HG03097 (cell line): ENCODE measurements at regions not wholly inside any gene's neighbourhood (a gene's known extent, or its start where the extent isn't known, plus 50 kb on each side); places are given as distances from the start of the nearest gene placed in this dataset.

Source experiments
- ATAC-seq: cut with Tn5 transposase; IDR thresholded peaks from one replicate; pipeline ENCODE4 v1.9.1; 2021; ENCODE audit not compliant: unreplicated experiment, low FRiP score

GRCh38 chr13:30034458-30034795, 184.0 kb upstream of the UBL3 start:
- no peak for ATAC-seq

DNA sequence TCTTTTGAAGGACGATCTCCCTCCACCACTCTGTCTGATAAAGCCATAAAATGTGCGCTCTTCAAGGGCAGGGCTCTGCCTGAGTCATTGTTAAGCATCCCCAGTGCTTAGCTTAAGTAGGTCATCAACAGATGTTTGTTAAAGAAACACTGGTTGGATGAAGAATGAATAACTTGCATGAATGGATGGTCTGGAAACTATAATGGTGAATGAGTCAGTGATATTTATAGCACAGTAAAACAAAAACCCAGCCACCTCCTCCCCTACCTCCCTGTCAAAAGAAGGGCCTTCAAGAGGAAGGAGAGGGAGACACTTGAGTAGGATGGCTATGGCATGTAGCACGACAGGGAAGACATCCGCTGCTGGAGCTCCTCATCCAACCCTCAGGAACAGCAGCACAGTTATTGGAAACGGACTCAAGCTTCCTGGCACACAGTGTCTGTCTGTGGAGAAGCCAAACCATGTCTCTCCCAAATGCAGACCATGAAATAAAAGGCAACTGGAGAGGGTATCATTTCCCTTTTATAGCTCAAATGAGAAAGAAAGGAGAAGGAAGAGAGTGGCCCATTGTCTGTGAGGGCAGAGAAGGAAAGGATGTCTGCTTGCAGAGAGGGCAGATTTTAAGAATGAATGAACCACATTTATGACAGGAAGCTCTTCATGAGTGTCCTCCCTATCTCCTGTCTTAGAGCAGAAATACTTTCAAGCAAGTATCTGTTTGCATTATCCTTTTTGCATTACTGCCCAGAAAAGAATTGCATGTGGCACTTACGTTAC, 183.5 kb upstream of the UBL3 start:
- ATAC-seq, result no peak

- no peak for ATAC-seq
Observed at GRCh38 chr13:30032263-30032662, 181.8 kb upstream of the UBL3 start.

GRCh38 chr13:30031488-30031887, 181.1 kb upstream of the UBL3 start:
- no peak for ATAC-seq

GRCh38 chr13:30030141-30030750, 179.8 kb upstream of the UBL3 start:
- no peak for ATAC-seq

DNA sequence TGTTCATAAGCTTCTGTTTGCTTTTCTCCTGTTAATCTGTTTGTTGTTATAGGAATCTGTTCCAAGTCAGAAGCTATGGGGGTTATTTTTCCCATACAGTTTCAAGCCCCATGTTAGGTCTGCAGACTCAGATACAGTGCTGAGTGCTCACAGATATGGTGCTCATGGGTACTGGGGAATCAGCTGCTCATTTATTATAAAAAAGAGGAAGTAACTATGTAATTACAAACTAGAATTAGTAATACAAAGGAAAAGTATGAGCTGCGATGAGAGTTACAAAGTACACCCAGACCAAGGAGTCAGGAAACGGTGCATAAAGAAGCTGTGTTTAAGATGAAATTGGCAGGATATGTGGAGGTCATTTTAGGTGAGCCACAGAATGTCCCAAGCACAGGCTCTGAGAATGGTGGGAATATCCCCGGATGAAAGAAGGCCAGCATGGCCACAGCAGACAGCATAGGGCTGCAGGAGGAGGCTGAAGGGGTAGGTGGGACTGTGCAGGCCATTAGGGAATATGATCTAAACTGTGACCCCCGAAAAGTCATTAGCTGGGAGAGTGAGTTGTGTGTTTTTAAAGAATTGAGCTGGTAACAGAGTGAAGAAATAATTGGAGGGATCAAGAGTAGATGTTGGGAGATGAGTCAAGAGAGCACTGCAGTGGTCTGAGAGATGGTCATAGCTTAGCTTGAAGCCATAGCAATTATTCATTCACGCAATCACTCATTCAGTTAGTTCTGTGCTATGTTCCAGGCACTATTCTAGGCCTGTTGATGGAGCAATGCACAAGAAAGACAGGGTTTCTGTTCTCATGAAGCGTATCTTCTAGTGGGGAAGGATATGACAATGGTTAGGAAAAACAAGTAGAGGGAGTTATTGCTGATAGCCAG, 177.4 kb upstream of the UBL3 start:
- no peak for ATAC-seq

- ATAC-seq, result no peak
Observed at GRCh38 chr13:30026909-30027308, 176.5 kb upstream of the UBL3 start.

DNA sequence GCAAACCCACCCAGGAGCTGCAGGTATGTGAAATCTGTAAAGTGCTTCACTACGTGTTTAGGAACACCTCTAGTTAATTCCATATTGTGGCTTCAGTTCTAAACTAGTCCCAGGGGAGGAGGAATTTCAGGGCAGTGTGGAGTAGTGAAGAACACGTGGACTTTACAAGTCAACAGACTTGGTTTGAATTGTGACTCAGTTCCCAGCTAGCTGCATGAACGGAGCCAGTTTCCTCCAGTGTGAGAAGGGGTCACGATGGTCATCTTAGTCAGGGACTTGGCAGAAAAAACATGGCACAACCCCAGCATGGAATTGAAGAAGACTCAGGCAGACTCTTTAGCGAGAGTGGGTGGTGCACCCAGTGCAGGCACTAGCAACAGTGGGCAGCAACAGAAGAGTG, 175.7 kb upstream of the UBL3 start:
- no peak for ATAC-seq

DNA sequence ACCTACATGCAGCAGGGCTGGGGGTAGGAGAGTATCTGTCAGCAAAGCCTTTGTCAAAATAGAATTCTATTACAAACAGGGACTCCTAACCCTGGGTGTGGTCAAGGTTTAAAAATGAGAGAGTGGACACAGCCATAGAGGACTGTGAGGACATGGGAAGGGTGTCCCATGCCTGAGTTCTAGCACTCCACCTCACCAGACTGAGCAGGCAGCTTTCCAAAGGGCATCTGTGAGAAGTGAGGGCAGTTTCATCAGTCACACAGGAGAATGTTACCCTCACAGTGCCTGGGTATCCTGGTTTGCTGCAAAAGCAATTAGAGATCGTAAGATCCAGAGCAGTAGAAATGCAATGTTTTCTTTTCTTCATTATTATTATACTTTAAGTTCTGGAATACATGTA, 174.9 kb upstream of the UBL3 start:
- ATAC-seq, result no peak

GRCh38 chr13:30024125-30024865, 173.9 kb upstream of the UBL3 start:
- ATAC-seq, result no peak

DNA sequence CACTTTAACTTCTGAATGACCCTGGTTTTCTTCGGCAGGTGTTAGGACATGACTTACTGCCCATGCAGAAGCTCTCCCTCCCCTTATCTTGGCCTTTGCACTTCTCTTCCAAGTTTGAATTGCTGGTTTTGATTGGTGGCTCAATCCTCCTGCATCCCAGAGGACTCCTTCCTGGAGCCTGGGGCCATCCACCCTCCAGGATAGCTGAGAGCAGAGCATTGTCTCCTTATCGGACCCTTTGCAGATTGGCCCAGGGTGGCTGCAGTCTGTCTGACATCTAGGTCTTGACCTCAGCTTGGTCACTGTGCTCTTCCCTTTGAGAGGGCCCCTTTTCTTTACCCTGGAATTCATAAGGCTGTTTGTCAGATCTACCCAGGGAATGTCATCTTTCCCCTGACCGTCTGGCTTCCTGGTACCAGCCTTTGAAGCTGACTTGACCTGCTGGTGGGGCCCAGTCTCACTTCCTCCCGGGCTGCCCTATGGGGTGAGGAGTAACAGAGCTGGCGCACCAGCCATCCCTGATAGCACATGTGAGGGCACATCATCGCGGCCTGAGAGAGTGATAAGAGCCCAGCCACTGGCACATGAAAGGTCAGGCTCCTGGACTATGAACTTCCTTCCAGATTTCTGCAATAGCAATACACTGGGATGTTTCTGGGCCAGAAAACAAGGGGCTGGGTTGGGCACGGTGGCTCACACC, 172.9 kb upstream of the UBL3 start:
- no peak for ATAC-seq

GRCh38 chr13:30022796-30023195, 172.4 kb upstream of the UBL3 start:
- ATAC-seq, result no peak

DNA sequence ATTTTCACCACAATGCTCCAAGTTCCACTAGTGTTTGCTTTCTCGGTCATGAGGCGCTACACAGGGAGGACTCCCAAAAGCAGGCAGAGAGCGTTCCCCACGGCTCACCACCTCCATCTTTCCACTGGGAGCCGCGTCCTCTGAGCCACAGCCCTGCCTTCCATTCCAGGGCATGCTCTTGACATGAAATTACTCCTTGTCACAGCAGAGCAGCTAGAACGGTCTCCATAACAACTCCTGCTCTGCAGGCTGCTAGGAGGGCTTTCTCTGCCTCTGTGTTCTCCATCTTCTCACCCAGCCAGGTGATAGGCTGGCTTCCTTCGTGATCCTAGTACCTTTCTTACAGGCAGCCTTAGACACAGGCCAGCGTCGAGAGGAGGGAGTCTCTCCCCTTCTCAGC, 171.8 kb upstream of the UBL3 start:
- ATAC-seq, result no peak

DNA sequence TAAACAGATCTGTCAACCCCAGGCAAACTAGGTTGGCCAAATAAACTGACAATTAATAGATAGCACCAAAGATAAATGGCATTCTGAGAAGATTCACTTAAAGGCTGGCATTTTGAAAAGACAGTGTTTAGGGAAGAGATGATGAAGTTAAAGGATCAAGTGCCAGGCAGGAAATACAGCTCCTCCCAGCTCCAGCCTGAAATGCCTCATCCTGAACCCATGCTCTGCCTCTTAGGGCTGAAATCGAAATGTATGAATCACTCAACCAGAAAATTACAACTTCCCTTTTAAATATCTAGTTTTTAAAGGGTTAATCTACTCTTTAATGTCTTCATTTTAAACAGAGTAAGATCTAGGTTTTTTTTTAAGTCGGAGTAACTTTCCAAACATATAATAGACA, 171.2 kb upstream of the UBL3 start:
- ATAC-seq, result no peak

DNA sequence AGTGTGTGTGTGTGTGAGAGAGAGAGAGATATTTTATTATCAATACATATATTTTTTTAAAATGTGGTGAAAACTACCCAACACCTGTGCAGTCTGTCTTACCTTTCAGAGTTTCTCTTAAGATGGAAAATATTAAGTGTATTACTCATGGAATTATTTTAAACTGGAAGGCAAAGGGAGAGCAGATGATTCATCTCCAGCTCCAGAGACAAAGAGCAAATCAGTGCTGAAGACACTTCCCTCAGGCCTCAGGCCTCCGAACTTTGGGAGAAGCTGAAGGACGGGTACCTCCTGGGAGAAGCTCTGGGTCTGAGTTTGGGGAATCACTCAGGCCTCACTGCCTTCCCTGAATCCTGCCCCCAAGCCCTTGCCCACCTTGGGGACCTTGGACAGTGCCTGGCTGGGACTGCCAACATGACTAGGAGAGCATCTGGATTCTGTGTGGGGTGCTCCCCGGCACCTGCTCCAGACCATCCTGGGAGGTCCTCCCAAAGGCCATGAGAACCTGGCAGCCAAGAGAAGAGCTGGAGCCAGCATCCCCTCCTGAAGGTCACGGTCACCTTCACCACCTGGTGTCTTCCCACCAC, 170.4 kb upstream of the UBL3 start:
- no peak for ATAC-seq

DNA sequence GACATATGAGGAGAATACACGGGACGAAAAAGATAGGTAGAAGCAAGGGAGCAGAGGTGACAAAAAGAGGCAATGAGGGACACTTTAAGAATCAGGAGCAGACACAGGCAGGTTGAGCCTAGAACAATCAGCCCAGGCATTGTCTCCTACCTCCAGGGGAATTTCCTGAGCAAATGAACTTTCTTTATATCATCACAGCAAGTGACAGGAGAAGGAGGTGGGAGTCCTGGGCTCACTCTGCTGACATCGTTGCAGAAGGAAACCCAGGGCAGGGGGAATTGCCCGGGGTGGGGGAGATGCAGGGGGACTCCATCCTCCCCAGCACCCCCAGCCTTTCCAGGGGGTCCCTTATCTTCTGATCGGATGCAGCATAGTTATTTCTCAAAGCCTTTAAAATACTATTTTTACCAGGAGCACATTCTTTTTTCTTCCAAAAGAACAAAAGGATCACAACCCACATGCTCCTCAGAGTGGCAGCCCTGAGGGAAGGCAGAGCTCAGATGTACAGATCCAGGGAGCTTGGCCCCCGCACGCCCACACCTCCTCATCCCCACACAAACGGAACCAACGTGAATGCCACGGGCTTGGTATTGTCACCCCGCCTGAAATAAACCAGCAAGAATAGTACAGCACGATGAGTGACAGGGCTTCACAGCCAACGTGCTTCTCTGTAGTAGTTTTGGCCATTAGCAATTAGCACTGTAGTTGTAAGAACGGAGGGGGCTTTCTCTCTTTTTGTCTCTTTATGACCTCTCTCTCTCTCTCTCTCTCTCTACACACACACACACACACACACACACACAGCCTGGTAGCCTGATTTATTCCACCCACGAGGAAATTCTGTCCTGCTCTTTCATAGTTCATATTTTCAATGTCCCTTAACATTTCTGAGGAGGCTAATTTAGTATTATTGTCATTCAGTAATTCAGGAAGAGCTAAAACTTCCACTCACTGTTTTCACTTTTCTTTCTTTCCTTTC, 169.5 kb upstream of the UBL3 start:
- ATAC-seq, result no peak

GRCh38 chr13:30017880-30018279, 167.5 kb upstream of the UBL3 start:
- ATAC-seq, result no peak

DNA sequence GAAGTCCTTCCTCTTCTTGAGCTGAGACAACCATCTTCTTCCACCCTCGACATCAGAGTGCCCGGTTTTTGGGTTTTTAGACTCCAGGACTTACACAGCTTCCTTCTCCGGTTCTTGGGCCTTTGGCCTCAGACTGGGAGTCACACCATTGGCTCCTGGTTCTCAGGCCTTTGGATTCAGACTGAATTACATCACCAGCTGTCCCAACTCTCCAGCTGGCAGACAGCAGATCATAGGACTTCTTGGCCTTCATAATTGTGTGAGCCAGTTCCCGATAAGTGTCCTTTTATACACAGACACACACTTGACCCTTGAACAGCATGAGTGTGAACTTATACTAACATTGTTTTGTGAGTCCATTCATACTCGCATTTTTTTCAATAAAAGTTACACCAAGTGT, 166.0 kb upstream of the UBL3 start:
- ATAC-seq, result no peak

DNA sequence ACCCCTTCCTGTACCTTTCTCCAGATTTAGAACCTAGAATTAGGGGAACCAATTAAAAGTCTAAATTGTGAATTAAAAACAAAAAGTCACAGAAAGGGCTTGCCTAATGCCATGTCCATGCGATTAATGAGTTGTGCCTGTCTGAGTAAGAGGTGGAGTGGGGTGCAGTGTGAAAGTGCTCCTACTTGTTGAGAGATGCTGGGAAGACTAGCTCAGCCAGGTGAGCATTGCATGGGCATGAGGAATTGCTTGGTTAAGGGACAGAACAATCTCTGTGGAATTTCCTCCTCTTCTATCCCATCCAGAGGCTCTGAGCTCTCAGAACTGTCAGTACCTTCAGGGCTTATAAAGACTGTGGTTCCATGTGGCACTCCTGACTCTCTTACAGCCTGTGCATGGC, 159.0 kb upstream of the UBL3 start:
- ATAC-seq, result no peak
